ENCODE measurements at regions not wholly inside any gene's neighbourhood (a gene's known extent, or its start where the extent isn't known, plus 50 kb on each side); places are given as distances from the start of the nearest gene placed in this dataset.
"Not testable (repeated sequence)": the region's sequence is repeated elsewhere in the genome, so short reads cannot be mapped to it uniquely, and the experiment has no call there.

GRCh38 chr22:10766320-10766719 is 4761.7 kb upstream of the OR11H1 start:
- not testable (repeated sequence) for H3K4me1 Mint-ChIP-seq (ENCODE audit: low read depth, unreplicated experiment); DNase-seq; H3K36me3 Mint-ChIP-seq (ENCODE audit: unreplicated experiment); H3K27ac Mint-ChIP-seq (ENCODE audit: unreplicated experiment); H3K4me3 Mint-ChIP-seq (ENCODE audit: unreplicated experiment); H3K27me3 Mint-ChIP-seq (ENCODE audit: unreplicated experiment)
- H3K9me3 Mint-ChIP-seq (ENCODE audit: unreplicated experiment), result peaks cover 13% of the 10 kb centered on the region

- H3K9me3 Mint-ChIP-seq (ENCODE audit: unreplicated experiment), result peaks cover 18% of the 10 kb centered on the region
- not testable (repeated sequence) for H3K27me3 Mint-ChIP-seq (ENCODE audit: unreplicated experiment); H3K36me3 Mint-ChIP-seq (ENCODE audit: unreplicated experiment); DNase-seq; H3K27ac Mint-ChIP-seq (ENCODE audit: unreplicated experiment); H3K4me1 Mint-ChIP-seq (ENCODE audit: low read depth, unreplicated experiment); H3K4me3 Mint-ChIP-seq (ENCODE audit: unreplicated experiment)
These were observed 4759.1 kb upstream of the OR11H1 start for GRCh38 chr22:10768875-10769274.

GRCh38 chr22:10771744-10772143 is 4756.2 kb upstream of the OR11H1 start:
- H3K4me3 Mint-ChIP-seq (ENCODE audit: unreplicated experiment); H3K4me1 Mint-ChIP-seq (ENCODE audit: low read depth, unreplicated experiment): not testable (repeated sequence)

GRCh38 chr22:10773341-10773740 is 4754.7 kb upstream of the OR11H1 start:
- DNase-seq; H3K27me3 Mint-ChIP-seq (ENCODE audit: unreplicated experiment); H3K4me1 Mint-ChIP-seq (ENCODE audit: low read depth, unreplicated experiment); H3K4me3 Mint-ChIP-seq (ENCODE audit: unreplicated experiment); H3K27ac Mint-ChIP-seq (ENCODE audit: unreplicated experiment); H3K36me3 Mint-ChIP-seq (ENCODE audit: unreplicated experiment): not testable (repeated sequence)
- peaks cover 26% of the 10 kb centered on the region for H3K9me3 Mint-ChIP-seq (ENCODE audit: unreplicated experiment)

More at GRCh38 chr22:10771744-10772143, 4756.2 kb upstream of the OR11H1 start:
- H3K36me3 Mint-ChIP-seq (ENCODE audit: unreplicated experiment); DNase-seq; H3K27me3 Mint-ChIP-seq (ENCODE audit: unreplicated experiment); H3K27ac Mint-ChIP-seq (ENCODE audit: unreplicated experiment): not testable (repeated sequence)
- peaks cover 22% of the 10 kb centered on the region for H3K9me3 Mint-ChIP-seq (ENCODE audit: unreplicated experiment)

- not testable (repeated sequence) for H3K36me3 Mint-ChIP-seq (ENCODE audit: unreplicated experiment); H3K4me3 Mint-ChIP-seq (ENCODE audit: unreplicated experiment); DNase-seq; H3K27ac Mint-ChIP-seq (ENCODE audit: unreplicated experiment); H3K27me3 Mint-ChIP-seq (ENCODE audit: unreplicated experiment); H3K4me1 Mint-ChIP-seq (ENCODE audit: low read depth, unreplicated experiment)
- H3K9me3 Mint-ChIP-seq (ENCODE audit: unreplicated experiment), result peaks cover 36% of the 10 kb centered on the region
These were observed 4752.2 kb upstream of the OR11H1 start for GRCh38 chr22:10775601-10776357.

GRCh38 chr22:10776358-10776729 is 4751.6 kb upstream of the OR11H1 start:
- H3K27me3 Mint-ChIP-seq (ENCODE audit: unreplicated experiment); H3K36me3 Mint-ChIP-seq (ENCODE audit: unreplicated experiment); H3K4me1 Mint-ChIP-seq (ENCODE audit: low read depth, unreplicated experiment); H3K4me3 Mint-ChIP-seq (ENCODE audit: unreplicated experiment); H3K27ac Mint-ChIP-seq (ENCODE audit: unreplicated experiment); DNase-seq: not testable (repeated sequence)
- peaks cover 39% of the 10 kb centered on the region for H3K9me3 Mint-ChIP-seq (ENCODE audit: unreplicated experiment)

- H3K27ac Mint-ChIP-seq (ENCODE audit: unreplicated experiment); DNase-seq; H3K4me3 Mint-ChIP-seq (ENCODE audit: unreplicated experiment); H3K36me3 Mint-ChIP-seq (ENCODE audit: unreplicated experiment); H3K4me1 Mint-ChIP-seq (ENCODE audit: low read depth, unreplicated experiment); H3K27me3 Mint-ChIP-seq (ENCODE audit: unreplicated experiment): not testable (repeated sequence)
- peaks cover 45% of the 10 kb centered on the region for H3K9me3 Mint-ChIP-seq (ENCODE audit: unreplicated experiment)
These were observed 4750.3 kb upstream of the OR11H1 start for GRCh38 chr22:10777733-10778132.

- TF ChIP-seq CTCF (IDR thresholded peaks at IDR 0.05; ENCODE audit: partially characterized antibody, unreplicated experiment), result no peak
- peaks cover 51% of the 10 kb centered on the region for H3K9me3 Mint-ChIP-seq (ENCODE audit: unreplicated experiment)
- no peak overlapping the region for H3K4me3 Mint-ChIP-seq (ENCODE audit: unreplicated experiment)
- H3K27ac Mint-ChIP-seq (ENCODE audit: unreplicated experiment), result no peak overlapping the region
- peaks cover 8% of the 10 kb centered on the region for H3K36me3 Mint-ChIP-seq (ENCODE audit: unreplicated experiment)
- DNase-seq, result no peak
- peaks cover 9% of the 10 kb centered on the region for H3K27me3 Mint-ChIP-seq (ENCODE audit: unreplicated experiment)
- no peaks in the 10 kb centered on the region for H3K4me1 Mint-ChIP-seq (ENCODE audit: low read depth, unreplicated experiment)
These were observed 4749.6 kb upstream of the OR11H1 start for GRCh38 chr22:10778296-10778814.

GRCh38 chr22:10779200-10779599 is 4748.8 kb upstream of the OR11H1 start:
- not testable (repeated sequence) for H3K27ac Mint-ChIP-seq (ENCODE audit: unreplicated experiment); H3K4me3 Mint-ChIP-seq (ENCODE audit: unreplicated experiment); DNase-seq; H3K4me1 Mint-ChIP-seq (ENCODE audit: low read depth, unreplicated experiment)
- Mint-ChIP-seq H3K27me3 (ENCODE audit: unreplicated experiment) (peaks cover 15% of the 10 kb centered on the region), H3K36me3 (ENCODE audit: unreplicated experiment) (peaks cover 11% of the 10 kb centered on the region), H3K9me3 (ENCODE audit: unreplicated experiment) (peaks cover 57% of the 10 kb centered on the region)

Data from glutamatergic neuron (in vitro differentiated cells).